Smooth muscle cell (in vitro differentiated cells): ENCODE measurements at regions not wholly inside any gene's neighbourhood (a gene's known extent, or its start where the extent isn't known, plus 50 kb on each side); places are given as distances from the start of the nearest gene placed in this dataset.

Experiments used
- DNase-seq: peaks from one replicate; lab custom pipeline; 2025; ENCODE audit not compliant: unreplicated experiment; lab: John Stamatoyannopoulos, UW
- H2AFZ ChIP-seq: fragments of 200-600 bp; sonication (generic); 2 replicates; pipeline ENCODE4 v1.6.0; 2016; ENCODE audit warnings: antibody characterized with exemption, low read depth, mild to moderate bottlenecking
- H3F3A ChIP-seq: fragments of 200-600 bp; sonication (generic); 2 replicates; pipeline ENCODE4 v1.6.0; 2017; ENCODE audit warnings: antibody characterized with exemption, low read depth
- H3K27ac ChIP-seq: fragments of 200-600 bp; sonication (generic); 2 replicates; pipeline ENCODE4 v1.5.1; 2016; ENCODE audit warnings: low read depth, mild to moderate bottlenecking
- H3K27me3 ChIP-seq: fragments of 200-600 bp; sonication (generic); 2 replicates; pipeline ENCODE4 v1.6.1; 2016; ENCODE audit warnings: low read depth, mild to moderate bottlenecking
- H3K36me3 ChIP-seq: fragments of 200-600 bp; sonication (generic); 2 replicates; pipeline ENCODE4 v1.5.1; 2016; ENCODE audit warnings: low read depth
- H3K4me1 ChIP-seq: fragments of 200-600 bp; sonication (generic); 2 replicates; pipeline ENCODE4 v1.5.1; 2016; ENCODE audit warnings: low read depth
- H3K4me2 ChIP-seq: fragments of 200-600 bp; sonication (generic); 2 replicates; pipeline ENCODE4 v1.6.0; 2016; ENCODE audit warnings: mild to moderate bottlenecking
- H3K4me3 ChIP-seq: fragments of 200-600 bp; sonication (generic); 2 replicates; pipeline ENCODE4 v1.5.1; 2016; ENCODE audit warnings: mild to moderate bottlenecking
- H3K79me2 ChIP-seq: fragments of 200-600 bp; sonication (generic); 2 replicates; pipeline ENCODE4 v1.6.0; 2016; ENCODE audit warnings: low read depth, mild to moderate bottlenecking
- H3K9ac ChIP-seq: fragments of 200-600 bp; sonication (generic); 2 replicates; pipeline ENCODE4 v1.6.0; 2016; ENCODE audit warnings: low read depth
- H3K9me3 ChIP-seq: fragments of 200-600 bp; sonication (generic); replicated peaks from 2 replicates; pipeline ENCODE4 v1.5.1; 2016; ENCODE audit warnings: low read depth
- H4K20me1 ChIP-seq: fragments of 200-600 bp; sonication (generic); 2 replicates; pipeline ENCODE4 v1.6.0; 2016; ENCODE audit warnings: low read depth
- CTCF ChIP-seq: fragments of 200-600 bp; sonication (generic); IDR thresholded peaks from 2 replicates; pipeline ENCODE4 v1.5.1; 2017; ENCODE audit warnings: borderline replicate concordance, mild to moderate bottlenecking, antibody characterized with exemption; ENCODE audit not compliant: insufficient read depth, poor library complexity, severe bottlenecking
- WGBS: methylation state at CpG from one replicate; pipeline ENCODE4 v1.1.7; 2016; ENCODE audit warnings: low lambda C conversion rate; 5-methylcytosine and 5-hydroxymethylcytosine counted together

GRCh38 chr15:39345176-39345575, 235.7 kb upstream of the THBS1 start:
- Histone ChIP-seq H3K9ac (no peak overlapping the region), H3F3A (no peaks in the 10 kb centered on the region), H3K79me2 (no peaks in the 10 kb centered on the region), H3K36me3 (no peaks in the 10 kb centered on the region), H2AFZ (no peak overlapping the region), H4K20me1 (no peaks in the 10 kb centered on the region), H3K4me2 (no peak overlapping the region), H3K27ac (no peak overlapping the region), H3K27me3 (no peaks in the 10 kb centered on the region), H3K4me1 (peaks cover 18% of the 10 kb centered on the region), H3K4me3 (no peak overlapping the region), H3K9me3 (no peaks in the 10 kb centered on the region)
- 56% methylated on average over 3 of the region's 3 CpGs for WGBS
- TF ChIP-seq CTCF: no peak
- no peak for DNase-seq

- no peaks in the 10 kb centered on the region for H3K36me3 ChIP-seq
- TF ChIP-seq CTCF: no peak
- no peaks in the 10 kb centered on the region for H3K27me3 ChIP-seq
- no peak overlapping the region for H2AFZ ChIP-seq
- no peak overlapping the region for H3K4me3 ChIP-seq
- no peak overlapping the region for H3K27ac ChIP-seq
- no peaks in the 10 kb centered on the region for H3K9me3 ChIP-seq
- H3K4me2 ChIP-seq: no peak overlapping the region
- H3K79me2 ChIP-seq: no peaks in the 10 kb centered on the region
- H3K4me1 ChIP-seq: peaks cover 5% of the 10 kb centered on the region
- DNase-seq: no peak
- no peaks in the 10 kb centered on the region for H3F3A ChIP-seq
- H3K9ac ChIP-seq: no peak overlapping the region
- H4K20me1 ChIP-seq: no peaks in the 10 kb centered on the region
- 95% methylated on average over 1 of the region's 1 CpG for WGBS
These were observed 233.4 kb upstream of the THBS1 start for GRCh38 chr15:39347453-39347852.

GRCh38 chr15:39350785-39351184, 230.1 kb upstream of the THBS1 start:
- H3K36me3 ChIP-seq: no peaks in the 10 kb centered on the region
- H3K9me3 ChIP-seq: no peaks in the 10 kb centered on the region
- no peaks in the 10 kb centered on the region for H3F3A ChIP-seq
- no peaks in the 10 kb centered on the region for H3K27me3 ChIP-seq
- no peak overlapping the region for H3K4me2 ChIP-seq
- no peaks in the 10 kb centered on the region for H4K20me1 ChIP-seq
- no peaks in the 10 kb centered on the region for H3K4me1 ChIP-seq
- H3K79me2 ChIP-seq: no peaks in the 10 kb centered on the region
- no peak for TF ChIP-seq CTCF
- no peak overlapping the region for H2AFZ ChIP-seq
- no peak overlapping the region for H3K27ac ChIP-seq
- 67% methylated on average over 4 of the region's 4 CpGs for whole genome bisulfite sequencing
- no peak overlapping the region for H3K4me3 ChIP-seq
- DNase-seq: no peak
- H3K9ac ChIP-seq: no peak overlapping the region

GRCh38 chr15:39354189-39354588, 226.7 kb upstream of the THBS1 start:
- Histone ChIP-seq H3K4me1 (no peaks in the 10 kb centered on the region), H4K20me1 (no peaks in the 10 kb centered on the region), H3K79me2 (no peaks in the 10 kb centered on the region), H3K36me3 (no peaks in the 10 kb centered on the region), H3K27me3 (no peaks in the 10 kb centered on the region), H3F3A (peaks cover 8% of the 10 kb centered on the region), H3K9me3 (no peaks in the 10 kb centered on the region), H2AFZ (no peak overlapping the region), H3K4me2 (no peak overlapping the region), H3K9ac (no peak overlapping the region), H3K4me3 (no peak overlapping the region), H3K27ac (no peak overlapping the region)
- 94% methylated on average over 3 of the region's 3 CpGs for WGBS
- TF ChIP-seq CTCF: no peak
- DNase-seq: no peak
